ENCODE measurements at regions not wholly inside any gene's neighbourhood (a gene's known extent, or its start where the extent isn't known, plus 50 kb on each side); places are given as distances from the start of the nearest gene placed in this dataset.

DNA sequence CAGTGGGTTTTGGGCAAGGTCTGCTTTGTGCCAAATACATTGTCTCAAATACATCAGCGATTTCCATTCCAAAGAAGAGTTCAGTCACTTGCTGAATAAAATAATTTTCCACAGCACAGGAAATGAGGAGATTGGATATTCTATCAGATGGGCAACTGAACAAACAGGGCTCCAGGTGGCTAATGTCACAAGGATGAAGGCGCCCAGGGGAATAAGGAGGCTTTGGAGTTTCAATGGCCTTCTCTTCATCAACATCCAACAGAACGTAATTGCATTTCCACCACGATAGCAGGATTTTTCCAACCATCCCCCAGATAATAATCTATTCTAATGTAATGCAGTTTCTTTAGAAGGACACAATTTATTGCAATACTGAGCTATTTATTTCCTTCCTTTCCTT lies 104.7 kb upstream of the KLHL13 start:
- H2AFZ ChIP-seq (ENCODE audit: low read length): no peak overlapping the region
- TF ChIP-seq ZNF850 (CRISPR knock-in tag; conservative IDR thresholded peaks at IDR 0.05): no peak
- no peak for TF ChIP-seq ZBTB26 (CRISPR knock-in tag; IDR thresholded peaks at IDR 0.05; ENCODE audit: borderline replicate concordance)
- TF ChIP-seq FOXK1 (CRISPR knock-in tag; IDR thresholded peaks at IDR 0.05; ENCODE audit: borderline replicate concordance, low read depth): no peak
- no peaks in the 10 kb centered on the region for H3K4me1 ChIP-seq (ENCODE audit: insufficient read depth, low read length)
- no peaks in the 10 kb centered on the region for H4K20me1 ChIP-seq (ENCODE audit: insufficient read depth, low read length)
- H3K27me3 ChIP-seq (ENCODE audit: control insufficient read depth in 1 of 2, insufficient read depth in 2 of 2, low read length in 2 of 2): no peaks in the 10 kb centered on the region
- no peaks in the 10 kb centered on the region for H3K79me2 ChIP-seq (ENCODE audit: insufficient read depth, low read length)
- no peak overlapping the region for H3K9ac ChIP-seq (ENCODE audit: insufficient read depth, low read depth, low read length)
- intact Hi-C loops (cut with micrococcal nuclease; ENCODE audit: unreplicated experiment) (loop anchor here (10.0 kb wide), 1 partner anchor 226 kb away; no protein-coding TSS in a partner anchor), in situ Hi-C loops (cut with HindIII; ENCODE audit: extremely low pct_ligation_motif_present, low pct_unique_long_range_greater_than_20kb) (no loop called here)
- DNase-seq (ENCODE audit: low spot score) (no peak), ATAC-seq (no peak), FAIRE-seq (no peak)
- no TSS peak for BruUV-seq (replicated peaks)
- no peaks in the 10 kb centered on the region for H3K9me3 ChIP-seq (ENCODE audit: low read length)
- ChIA-PET CTCF (ENCODE audit: low intra/inter-chr PET ratio, low total read pairs) (no interaction called here), POLR2A (no interaction called here)
- 59% methylated on average over 4 of the region's 4 CpGs for WGBS (ENCODE audit: low lambda C conversion rate)
- no peak overlapping the region for H3K4me2 ChIP-seq (ENCODE audit: low read depth, low read length)
- no peaks in the 10 kb centered on the region for H3K36me3 ChIP-seq (replicated peaks in 1 of 2; ENCODE audit: control insufficient read depth in 1 of 2, insufficient read depth in 2 of 2, low read length in 2 of 2)
- no peak overlapping the region for H3K27ac ChIP-seq (ENCODE audit: extremely low read length, insufficient read depth, low read length)
- H3K4me3 ChIP-seq (replicated peaks in 1 of 3; ENCODE audit: insufficient read depth in 1 of 3, low read depth in 2 of 3, low read length in 3 of 3): no peak overlapping the region

- no peak for ATAC-seq
- CTCF ChIA-PET (ENCODE audit: low intra/inter-chr PET ratio, low total read pairs): no interaction called here
- 25% methylated on average over 3 of the region's 3 CpGs for WGBS (ENCODE audit: low lambda C conversion rate)
- DNase-seq (ENCODE audit: low spot score): no peak
- H4K20me1 ChIP-seq (ENCODE audit: insufficient read depth, low read length): no peaks in the 10 kb centered on the region
- FAIRE-seq: no peak
- H3K4me1 ChIP-seq (ENCODE audit: insufficient read depth, low read length): no peaks in the 10 kb centered on the region
- intact Hi-C loops (cut with micrococcal nuclease; ENCODE audit: unreplicated experiment): loop anchor here (10.0 kb wide), 1 partner anchor 227 kb away; no protein-coding TSS in a partner anchor
- H3K9me3 ChIP-seq (ENCODE audit: low read length): no peaks in the 10 kb centered on the region
- POLR2A ChIA-PET: no interaction called here
- no peak overlapping the region for H3K9ac ChIP-seq (ENCODE audit: insufficient read depth, low read depth, low read length)
- H3K36me3 ChIP-seq (replicated peaks in 1 of 2; ENCODE audit: control insufficient read depth in 1 of 2, insufficient read depth in 2 of 2, low read length in 2 of 2): no peaks in the 10 kb centered on the region
- no peak overlapping the region for H3K4me2 ChIP-seq (ENCODE audit: low read depth, low read length)
- H3K27ac ChIP-seq (ENCODE audit: extremely low read length, insufficient read depth, low read length): no peak overlapping the region
- H3K79me2 ChIP-seq (ENCODE audit: insufficient read depth, low read length): no peaks in the 10 kb centered on the region
- no peak overlapping the region for H3K4me3 ChIP-seq (replicated peaks in 1 of 3; ENCODE audit: insufficient read depth in 1 of 3, low read depth in 2 of 3, low read length in 3 of 3)
- TF ChIP-seq ZIK1 (CRISPR knock-in tag; IDR thresholded peaks at IDR 0.05; ENCODE audit: borderline replicate concordance, low read depth) (no peak), ZNF253 (CRISPR knock-in tag; IDR thresholded peaks at IDR 0.05; ENCODE audit: borderline replicate concordance) (no peak), ZBTB26 (CRISPR knock-in tag; IDR thresholded peaks at IDR 0.05; ENCODE audit: borderline replicate concordance) (no peak), ZNF570 (CRISPR knock-in tag; IDR thresholded peaks at IDR 0.05; ENCODE audit: borderline replicate concordance) (no peak), SOX5 (CRISPR knock-in tag; IDR thresholded peaks at IDR 0.05; ENCODE audit: borderline replicate concordance) (no peak), HMGXB4 (CRISPR knock-in tag; IDR thresholded peaks at IDR 0.05; ENCODE audit: borderline replicate concordance in 1 of 2, low read depth in 1 of 2) (no peak), TBX2 (CRISPR knock-in tag; IDR thresholded peaks at IDR 0.05; ENCODE audit: borderline replicate concordance) (no peak), MBD4 (IDR thresholded peaks at IDR 0.05; ENCODE audit: borderline replicate concordance, low read length) (no peak)
- BruUV-seq (replicated peaks): no TSS peak
- in situ Hi-C loops (cut with HindIII; ENCODE audit: extremely low pct_ligation_motif_present, low pct_unique_long_range_greater_than_20kb): no loop called here
- H2AFZ ChIP-seq (ENCODE audit: low read length): no peak overlapping the region
- H3K27me3 ChIP-seq (ENCODE audit: control insufficient read depth in 1 of 2, insufficient read depth in 2 of 2, low read length in 2 of 2): no peaks in the 10 kb centered on the region
Measured at GRCh38 chrX:118221733-118222132, 105.1 kb upstream of the KLHL13 start.

Measured in HepG2 (cell line).